Medulla oblongata (tissue), 1 donor: ENCODE measurements at regions not wholly inside any gene's neighbourhood (a gene's known extent, or its start where the extent isn't known, plus 50 kb on each side); places are given as distances from the start of the nearest gene placed in this dataset.
"Not testable (repeated sequence)": the region's sequence is repeated elsewhere in the genome, so short reads cannot be mapped to it uniquely, and the experiment has no call there.

Experiments used
- DNase-seq: peaks from one replicate; pipeline ENCODE4 v3.0.0-alpha.2; 2015; ENCODE audit errors: extremely low spot score

DNA sequence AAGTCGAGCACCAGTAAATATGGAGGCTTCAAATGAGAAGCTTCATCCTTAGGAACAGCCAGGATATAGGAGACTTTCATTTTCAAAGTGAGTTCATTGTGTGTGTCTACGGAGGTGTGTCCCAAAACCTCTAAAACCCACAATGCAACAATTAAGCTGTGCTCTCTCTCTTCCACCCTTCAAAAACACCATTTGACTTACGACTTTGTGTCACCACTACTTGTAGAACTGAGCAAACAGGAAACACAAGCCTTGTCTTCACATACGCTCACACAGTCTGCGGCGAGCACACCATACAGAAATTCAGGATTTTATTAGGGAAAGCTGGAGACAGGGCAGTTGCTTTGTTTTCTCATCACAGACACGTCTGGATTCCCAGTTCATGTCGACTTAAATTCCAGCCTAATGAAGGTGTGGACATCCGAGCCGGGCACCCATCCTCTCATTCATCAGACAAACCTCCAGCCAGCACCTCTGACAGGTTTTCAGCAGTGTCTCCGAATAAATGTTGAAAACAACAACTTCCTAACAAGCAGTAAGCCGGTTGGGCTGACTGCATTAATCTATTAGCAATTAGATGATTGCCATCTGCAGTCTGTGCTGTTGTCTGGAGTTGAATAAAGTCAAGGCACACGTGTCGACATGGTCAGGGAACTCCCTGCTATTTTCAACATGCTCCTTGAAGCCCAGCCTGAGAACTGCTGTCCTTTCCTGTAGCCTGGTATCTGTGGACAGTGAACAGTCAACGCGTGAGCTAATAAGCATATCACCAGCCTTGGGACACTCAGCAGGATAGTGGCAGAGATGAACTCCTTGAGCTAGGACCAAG lies 1411.1 kb downstream of the BRD1 start:
- DNase-seq, result no peak

GRCh38 chr22:48415520-48415919 lies 1412.2 kb downstream of the BRD1 start:
- no peak for DNase-seq

DNA sequence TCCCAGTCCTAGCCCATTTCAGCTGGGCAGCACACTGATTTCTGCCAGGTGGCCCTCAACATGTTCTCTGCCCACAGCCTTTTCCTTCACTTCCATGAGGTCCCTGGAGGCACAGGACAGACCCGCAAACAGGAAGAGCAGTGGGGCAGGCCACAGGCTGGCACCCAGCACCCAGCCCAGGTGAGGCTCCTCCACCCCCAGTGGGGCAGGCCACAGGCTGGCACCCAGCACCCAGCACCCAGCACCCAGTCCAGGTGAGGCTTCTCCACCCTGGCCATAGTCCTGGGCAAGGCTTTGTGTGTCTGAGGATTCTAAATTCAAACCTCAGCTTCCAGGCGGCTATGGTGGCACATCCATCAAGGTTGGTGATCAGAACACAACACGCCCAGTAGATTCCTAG lies 1413.0 kb downstream of the BRD1 start:
- no peak for DNase-seq

GRCh38 chr22:48412931-48413330 lies 1414.7 kb downstream of the BRD1 start:
- DNase-seq, result not testable (repeated sequence)

GRCh38 chr22:48410536-48410935 lies 1417.1 kb downstream of the BRD1 start:
- DNase-seq, result no peak

GRCh38 chr22:48407256-48407955 lies 1420.3 kb downstream of the BRD1 start:
- DNase-seq, result peak; percentile 21

DNA sequence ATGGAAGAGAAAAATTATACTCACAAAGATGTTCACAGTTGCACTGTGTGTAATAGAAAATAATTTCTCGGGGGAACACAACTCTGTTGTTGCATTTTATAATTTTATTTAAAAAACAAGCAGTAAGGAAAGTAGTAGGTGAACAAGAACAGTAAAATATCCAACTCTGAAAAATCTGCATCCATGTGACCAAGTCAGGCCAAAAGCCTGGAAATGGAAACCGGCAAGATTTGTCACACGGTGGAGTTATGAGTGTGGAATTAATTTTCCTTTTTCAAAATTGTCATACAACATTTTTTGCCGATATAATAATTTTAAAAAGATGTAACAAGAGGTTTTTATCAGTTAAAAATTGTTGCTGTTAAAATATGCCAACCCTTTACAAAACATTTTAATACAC lies 1421.5 kb downstream of the BRD1 start:
- no peak for DNase-seq

- no peak for DNase-seq
These were observed 1421.9 kb downstream of the BRD1 start for GRCh38 chr22:48405741-48406140.

GRCh38 chr22:48404801-48405447 lies 1422.7 kb downstream of the BRD1 start:
- DNase-seq, result no peak

GRCh38 chr22:48403521-48404403 lies 1423.9 kb downstream of the BRD1 start:
- no peak for DNase-seq

GRCh38 chr22:48402591-48403031 lies 1425.1 kb downstream of the BRD1 start:
- no peak for DNase-seq

- DNase-seq, result not testable (repeated sequence)
These were observed 1426.2 kb downstream of the BRD1 start for GRCh38 chr22:48401523-48401922.

GRCh38 chr22:48398181-48398905 lies 1429.3 kb downstream of the BRD1 start:
- no peak for DNase-seq

DNA sequence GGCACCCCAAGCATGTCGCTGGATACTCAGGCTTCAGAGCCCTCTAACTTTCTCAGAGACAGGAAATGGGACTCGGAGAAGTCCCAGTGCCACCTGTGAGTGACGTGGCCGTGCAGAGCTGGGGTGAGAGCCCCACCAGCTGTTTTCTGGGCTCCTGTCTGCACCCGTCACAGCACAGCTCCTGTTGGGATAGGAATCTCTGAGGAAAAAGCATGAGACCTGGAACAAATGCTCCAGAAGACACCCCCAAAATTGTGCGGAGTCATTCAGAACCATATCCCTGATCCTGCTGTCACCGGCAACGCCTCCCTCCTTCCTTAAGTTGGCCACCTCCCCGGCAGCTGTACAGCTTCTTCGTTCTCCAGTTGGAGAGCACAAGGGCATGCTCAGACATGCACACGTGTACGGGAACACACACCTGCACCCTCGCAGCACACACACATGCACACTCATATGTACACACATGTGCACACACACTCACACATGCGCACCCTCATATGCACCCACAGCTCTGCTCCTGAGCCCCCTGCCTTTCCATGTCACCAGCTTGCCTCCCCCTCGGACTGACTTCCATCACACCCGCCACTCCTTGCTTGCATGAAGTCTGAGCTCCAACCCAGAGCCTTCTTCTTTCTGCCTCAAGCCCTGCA lies 1430.0 kb downstream of the BRD1 start:
- no peak for DNase-seq

GRCh38 chr22:48396785-48397530 lies 1430.7 kb downstream of the BRD1 start:
- DNase-seq, result no peak

DNA sequence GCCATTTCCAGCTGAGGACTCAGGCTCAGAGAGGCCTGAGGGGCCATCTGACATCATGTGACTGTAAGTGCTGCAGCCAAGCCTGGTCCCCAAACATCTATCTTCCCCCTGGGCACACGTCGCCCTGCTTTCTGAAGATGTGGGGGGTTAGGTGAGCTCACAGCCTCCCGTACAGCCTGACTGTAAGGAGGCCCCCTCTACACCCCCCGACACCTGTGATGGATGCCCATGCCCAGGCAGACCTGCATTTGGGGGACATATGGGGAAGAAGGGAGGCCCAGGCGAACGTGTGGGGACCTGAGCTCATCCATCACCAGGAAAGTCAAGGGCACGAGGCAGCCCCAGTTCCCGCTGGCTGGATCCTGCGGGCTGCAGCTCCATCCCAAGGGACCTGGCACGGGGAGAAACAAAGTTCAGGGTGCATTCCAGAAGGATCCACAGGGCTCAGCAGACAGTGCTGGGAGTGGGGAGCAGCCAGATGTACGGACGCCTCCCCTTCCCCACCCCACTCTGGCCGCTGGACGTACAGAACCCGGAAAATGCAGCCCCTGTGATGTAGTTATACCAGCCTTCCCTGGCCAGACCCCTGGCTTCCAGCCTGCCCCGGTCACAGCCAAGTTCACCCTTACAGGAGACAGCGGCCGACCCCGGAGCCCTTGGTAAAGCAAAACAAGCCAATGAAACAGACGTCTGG lies 1431.4 kb downstream of the BRD1 start:
- DNase-seq, result no peak

DNA sequence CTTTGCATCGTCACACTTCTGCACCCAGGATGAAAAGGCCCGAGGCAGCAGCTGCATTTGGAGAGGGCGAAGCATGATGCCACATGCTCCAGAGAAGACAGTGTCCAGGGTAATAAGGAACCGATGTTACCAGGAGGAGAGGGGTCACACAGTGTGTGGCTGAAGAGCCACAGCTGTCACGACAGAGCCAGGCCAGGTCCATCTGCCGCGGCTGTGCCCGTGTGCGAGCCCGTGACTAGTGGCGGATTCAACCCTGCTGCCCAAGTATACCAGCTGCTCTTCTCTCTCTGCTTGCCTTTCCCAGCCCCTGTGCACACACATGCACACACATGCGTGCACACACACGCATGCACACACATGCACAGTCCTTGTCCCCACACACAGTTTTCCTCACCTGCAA lies 1432.5 kb downstream of the BRD1 start:
- no peak for DNase-seq

DNA sequence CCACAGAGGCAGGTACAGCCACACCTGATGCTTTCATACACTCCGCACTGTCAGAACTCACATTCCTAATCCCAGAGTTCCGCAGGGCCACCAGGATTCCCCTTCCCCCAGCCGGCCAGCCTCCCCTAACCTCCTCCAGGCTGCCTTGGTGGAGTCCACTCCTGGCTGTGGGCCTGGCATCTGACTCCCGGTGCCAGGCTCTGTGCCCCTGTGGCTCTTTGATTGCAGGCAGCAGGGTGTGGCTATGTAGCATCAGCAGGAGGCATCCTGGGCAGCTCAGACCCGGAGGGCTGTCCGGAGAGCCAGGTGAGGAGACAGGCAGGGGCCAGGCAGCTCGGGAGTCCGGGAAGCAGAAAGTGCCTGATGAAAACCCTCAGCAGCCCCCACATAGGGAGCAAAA lies 1432.9 kb downstream of the BRD1 start:
- DNase-seq, result no peak

DNA sequence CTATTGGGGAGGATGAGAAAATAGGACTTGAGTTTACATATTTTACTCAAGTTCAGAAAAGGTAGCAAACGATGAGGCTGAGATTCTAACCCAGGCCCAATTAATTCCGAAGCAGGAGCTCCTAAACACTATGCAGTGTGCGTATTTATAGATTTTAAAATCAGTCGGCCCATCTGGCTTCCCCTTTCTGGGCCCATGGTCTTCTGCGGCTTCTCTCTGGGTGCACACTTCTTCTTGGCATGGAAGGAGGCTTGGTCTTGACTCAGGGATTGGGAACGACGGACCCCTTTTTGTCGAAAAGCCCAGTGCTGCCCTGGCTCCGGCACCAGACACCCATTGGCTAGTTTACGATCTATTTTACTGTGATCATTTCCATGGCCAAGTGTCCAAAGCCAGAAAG lies 1433.8 kb downstream of the BRD1 start:
- no peak for DNase-seq
